H1 (cell line): ENCODE measurements at regions not wholly inside any gene's neighbourhood (a gene's known extent, or its start where the extent isn't known, plus 50 kb on each side); places are given as distances from the start of the nearest gene placed in this dataset.

Experiments
- BCL11A ChIP-seq, 2 experiments: IDR thresholded peaks; one replicate each; pipeline ENCODE4 v1.6.1; 2011; ENCODE audit warnings: low read depth in 2 of 2, low read length in 2 of 2, mild to moderate bottlenecking in 2 of 2
- EZH2 ChIP-seq: fragments of 200-600 bp; sonication (generic); IDR thresholded peaks from 2 replicates; pipeline ENCODE4 v1.7.1; 2012; ENCODE audit warnings: low read depth, mild to moderate bottlenecking, moderate library complexity, low read length, inconsistent platforms; ENCODE audit not compliant: severe bottlenecking
- PHF8 ChIP-seq: fragments of 200-600 bp; sonication (generic); conservative IDR thresholded peaks from 2 replicates; pipeline ENCODE4 v1.7.1; 2012; ENCODE audit warnings: low read depth, mild to moderate bottlenecking, inconsistent platforms, low read length, moderate library complexity
- RXRA ChIP-seq: IDR thresholded peaks from 2 replicates; pipeline ENCODE4 v1.6.1; 2011; ENCODE audit warnings: low read depth, mild to moderate bottlenecking, low read length, moderate library complexity; ENCODE audit not compliant: insufficient read depth
- SAP30 ChIP-seq: fragments of 300-600 bp; sonication (generic); IDR thresholded peaks from 2 replicates; pipeline ENCODE4 v1.7.1; 2012; ENCODE audit warnings: low read length, moderate library complexity, mild to moderate bottlenecking, inconsistent platforms; ENCODE audit not compliant: insufficient read depth, insufficient replicate concordance
- SRF ChIP-seq: IDR thresholded peaks from 2 replicates; pipeline ENCODE4 v1.6.1; 2011; ENCODE audit warnings: mild to moderate bottlenecking, low read depth, low read length, moderate library complexity
- TF ChIP-seq, protein P1 (sequence below): fragments of 300-600 bp; sonication (generic); IDR thresholded peaks from 2 replicates; pipeline ENCODE4 v1.7.1; 2012; ENCODE audit warnings: low read length, moderate library complexity, mild to moderate bottlenecking, inconsistent platforms; ENCODE audit not compliant: insufficient replicate concordance
- TF ChIP-seq, protein P2 (sequence below): IDR thresholded peaks from 2 replicates; pipeline ENCODE4 v1.6.1; 2011; ENCODE audit warnings: low read length, improper control_type of control experiment
- TF ChIP-seq, protein P3 (sequence below): IDR thresholded peaks from 2 replicates; pipeline ENCODE4 v1.6.1; 2011; ENCODE audit warnings: low read depth, mild to moderate bottlenecking, low read length; ENCODE audit not compliant: insufficient read depth

DNA sequence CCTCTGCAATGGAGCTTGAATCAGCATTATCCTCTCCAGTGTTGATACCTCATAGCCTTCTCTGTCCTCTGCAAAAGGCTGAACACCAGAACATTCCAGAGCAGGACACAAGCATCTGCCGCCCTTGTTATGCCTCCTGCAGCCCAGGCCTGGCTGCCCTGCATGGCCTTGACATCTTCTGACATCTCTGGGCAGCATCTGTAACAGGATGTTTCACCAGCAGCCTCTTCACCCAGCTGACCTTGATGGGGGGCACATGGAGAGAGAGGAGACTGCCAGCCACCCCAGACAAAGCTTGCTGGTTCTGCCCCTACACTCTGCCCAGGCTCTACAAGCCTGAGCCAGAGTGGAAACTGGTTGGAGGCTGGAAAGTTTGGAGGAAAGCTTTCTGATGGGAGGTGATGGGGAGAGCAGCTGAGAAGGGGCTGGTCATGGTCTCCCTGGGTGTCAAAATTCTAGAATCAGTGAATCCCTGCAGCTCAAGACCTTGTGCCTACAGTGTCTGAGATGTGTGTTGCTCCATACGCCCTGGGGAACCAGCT is 145.1 kb downstream of the MRPL14 start (continued):
- TF ChIP-seq, protein P1, sequence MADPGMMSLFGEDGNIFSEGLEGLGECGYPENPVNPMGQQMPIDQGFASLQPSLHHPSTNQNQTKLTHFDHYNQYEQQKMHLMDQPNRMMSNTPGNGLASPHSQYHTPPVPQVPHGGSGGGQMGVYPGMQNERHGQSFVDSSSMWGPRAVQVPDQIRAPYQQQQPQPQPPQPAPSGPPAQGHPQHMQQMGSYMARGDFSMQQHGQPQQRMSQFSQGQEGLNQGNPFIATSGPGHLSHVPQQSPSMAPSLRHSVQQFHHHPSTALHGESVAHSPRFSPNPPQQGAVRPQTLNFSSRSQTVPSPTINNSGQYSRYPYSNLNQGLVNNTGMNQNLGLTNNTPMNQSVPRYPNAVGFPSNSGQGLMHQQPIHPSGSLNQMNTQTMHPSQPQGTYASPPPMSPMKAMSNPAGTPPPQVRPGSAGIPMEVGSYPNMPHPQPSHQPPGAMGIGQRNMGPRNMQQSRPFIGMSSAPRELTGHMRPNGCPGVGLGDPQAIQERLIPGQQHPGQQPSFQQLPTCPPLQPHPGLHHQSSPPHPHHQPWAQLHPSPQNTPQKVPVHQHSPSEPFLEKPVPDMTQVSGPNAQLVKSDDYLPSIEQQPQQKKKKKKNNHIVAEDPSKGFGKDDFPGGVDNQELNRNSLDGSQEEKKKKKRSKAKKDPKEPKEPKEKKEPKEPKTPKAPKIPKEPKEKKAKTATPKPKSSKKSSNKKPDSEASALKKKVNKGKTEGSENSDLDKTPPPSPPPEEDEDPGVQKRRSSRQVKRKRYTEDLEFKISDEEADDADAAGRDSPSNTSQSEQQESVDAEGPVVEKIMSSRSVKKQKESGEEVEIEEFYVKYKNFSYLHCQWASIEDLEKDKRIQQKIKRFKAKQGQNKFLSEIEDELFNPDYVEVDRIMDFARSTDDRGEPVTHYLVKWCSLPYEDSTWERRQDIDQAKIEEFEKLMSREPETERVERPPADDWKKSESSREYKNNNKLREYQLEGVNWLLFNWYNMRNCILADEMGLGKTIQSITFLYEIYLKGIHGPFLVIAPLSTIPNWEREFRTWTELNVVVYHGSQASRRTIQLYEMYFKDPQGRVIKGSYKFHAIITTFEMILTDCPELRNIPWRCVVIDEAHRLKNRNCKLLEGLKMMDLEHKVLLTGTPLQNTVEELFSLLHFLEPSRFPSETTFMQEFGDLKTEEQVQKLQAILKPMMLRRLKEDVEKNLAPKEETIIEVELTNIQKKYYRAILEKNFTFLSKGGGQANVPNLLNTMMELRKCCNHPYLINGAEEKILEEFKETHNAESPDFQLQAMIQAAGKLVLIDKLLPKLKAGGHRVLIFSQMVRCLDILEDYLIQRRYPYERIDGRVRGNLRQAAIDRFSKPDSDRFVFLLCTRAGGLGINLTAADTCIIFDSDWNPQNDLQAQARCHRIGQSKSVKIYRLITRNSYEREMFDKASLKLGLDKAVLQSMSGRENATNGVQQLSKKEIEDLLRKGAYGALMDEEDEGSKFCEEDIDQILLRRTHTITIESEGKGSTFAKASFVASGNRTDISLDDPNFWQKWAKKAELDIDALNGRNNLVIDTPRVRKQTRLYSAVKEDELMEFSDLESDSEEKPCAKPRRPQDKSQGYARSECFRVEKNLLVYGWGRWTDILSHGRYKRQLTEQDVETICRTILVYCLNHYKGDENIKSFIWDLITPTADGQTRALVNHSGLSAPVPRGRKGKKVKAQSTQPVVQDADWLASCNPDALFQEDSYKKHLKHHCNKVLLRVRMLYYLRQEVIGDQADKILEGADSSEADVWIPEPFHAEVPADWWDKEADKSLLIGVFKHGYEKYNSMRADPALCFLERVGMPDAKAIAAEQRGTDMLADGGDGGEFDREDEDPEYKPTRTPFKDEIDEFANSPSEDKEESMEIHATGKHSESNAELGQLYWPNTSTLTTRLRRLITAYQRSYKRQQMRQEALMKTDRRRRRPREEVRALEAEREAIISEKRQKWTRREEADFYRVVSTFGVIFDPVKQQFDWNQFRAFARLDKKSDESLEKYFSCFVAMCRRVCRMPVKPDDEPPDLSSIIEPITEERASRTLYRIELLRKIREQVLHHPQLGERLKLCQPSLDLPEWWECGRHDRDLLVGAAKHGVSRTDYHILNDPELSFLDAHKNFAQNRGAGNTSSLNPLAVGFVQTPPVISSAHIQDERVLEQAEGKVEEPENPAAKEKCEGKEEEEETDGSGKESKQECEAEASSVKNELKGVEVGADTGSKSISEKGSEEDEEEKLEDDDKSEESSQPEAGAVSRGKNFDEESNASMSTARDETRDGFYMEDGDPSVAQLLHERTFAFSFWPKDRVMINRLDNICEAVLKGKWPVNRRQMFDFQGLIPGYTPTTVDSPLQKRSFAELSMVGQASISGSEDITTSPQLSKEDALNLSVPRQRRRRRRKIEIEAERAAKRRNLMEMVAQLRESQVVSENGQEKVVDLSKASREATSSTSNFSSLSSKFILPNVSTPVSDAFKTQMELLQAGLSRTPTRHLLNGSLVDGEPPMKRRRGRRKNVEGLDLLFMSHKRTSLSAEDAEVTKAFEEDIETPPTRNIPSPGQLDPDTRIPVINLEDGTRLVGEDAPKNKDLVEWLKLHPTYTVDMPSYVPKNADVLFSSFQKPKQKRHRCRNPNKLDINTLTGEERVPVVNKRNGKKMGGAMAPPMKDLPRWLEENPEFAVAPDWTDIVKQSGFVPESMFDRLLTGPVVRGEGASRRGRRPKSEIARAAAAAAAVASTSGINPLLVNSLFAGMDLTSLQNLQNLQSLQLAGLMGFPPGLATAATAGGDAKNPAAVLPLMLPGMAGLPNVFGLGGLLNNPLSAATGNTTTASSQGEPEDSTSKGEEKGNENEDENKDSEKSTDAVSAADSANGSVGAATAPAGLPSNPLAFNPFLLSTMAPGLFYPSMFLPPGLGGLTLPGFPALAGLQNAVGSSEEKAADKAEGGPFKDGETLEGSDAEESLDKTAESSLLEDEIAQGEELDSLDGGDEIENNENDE: no peak
- TF ChIP-seq RXRA (no peak), EZH2 (no peak), SAP30 (no peak), SRF (no peak), BCL11A (IDR thresholded peaks at IDR 0.05; ENCODE audit: low read depth in 2 of 2, low read length in 2 of 2) (no peak), PHF8 (no peak)
- TF ChIP-seq, protein P2, sequence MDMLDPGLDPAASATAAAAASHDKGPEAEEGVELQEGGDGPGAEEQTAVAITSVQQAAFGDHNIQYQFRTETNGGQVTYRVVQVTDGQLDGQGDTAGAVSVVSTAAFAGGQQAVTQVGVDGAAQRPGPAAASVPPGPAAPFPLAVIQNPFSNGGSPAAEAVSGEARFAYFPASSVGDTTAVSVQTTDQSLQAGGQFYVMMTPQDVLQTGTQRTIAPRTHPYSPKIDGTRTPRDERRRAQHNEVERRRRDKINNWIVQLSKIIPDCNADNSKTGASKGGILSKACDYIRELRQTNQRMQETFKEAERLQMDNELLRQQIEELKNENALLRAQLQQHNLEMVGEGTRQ: no peak
- TF ChIP-seq, protein P3, sequence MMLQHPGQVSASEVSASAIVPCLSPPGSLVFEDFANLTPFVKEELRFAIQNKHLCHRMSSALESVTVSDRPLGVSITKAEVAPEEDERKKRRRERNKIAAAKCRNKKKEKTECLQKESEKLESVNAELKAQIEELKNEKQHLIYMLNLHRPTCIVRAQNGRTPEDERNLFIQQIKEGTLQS: no peak
